GM19240 (cell line): ENCODE measurements at regions not wholly inside any gene's neighbourhood (a gene's known extent, or its start where the extent isn't known, plus 50 kb on each side); places are given as distances from the start of the nearest gene placed in this dataset.

ENCODE experiments used
- DNase-seq: peaks from one replicate; pipeline ENCODE4 v3.0.0; 2011; ENCODE audit warnings: low spot score; ENCODE audit not compliant: insufficient read length

DNA sequence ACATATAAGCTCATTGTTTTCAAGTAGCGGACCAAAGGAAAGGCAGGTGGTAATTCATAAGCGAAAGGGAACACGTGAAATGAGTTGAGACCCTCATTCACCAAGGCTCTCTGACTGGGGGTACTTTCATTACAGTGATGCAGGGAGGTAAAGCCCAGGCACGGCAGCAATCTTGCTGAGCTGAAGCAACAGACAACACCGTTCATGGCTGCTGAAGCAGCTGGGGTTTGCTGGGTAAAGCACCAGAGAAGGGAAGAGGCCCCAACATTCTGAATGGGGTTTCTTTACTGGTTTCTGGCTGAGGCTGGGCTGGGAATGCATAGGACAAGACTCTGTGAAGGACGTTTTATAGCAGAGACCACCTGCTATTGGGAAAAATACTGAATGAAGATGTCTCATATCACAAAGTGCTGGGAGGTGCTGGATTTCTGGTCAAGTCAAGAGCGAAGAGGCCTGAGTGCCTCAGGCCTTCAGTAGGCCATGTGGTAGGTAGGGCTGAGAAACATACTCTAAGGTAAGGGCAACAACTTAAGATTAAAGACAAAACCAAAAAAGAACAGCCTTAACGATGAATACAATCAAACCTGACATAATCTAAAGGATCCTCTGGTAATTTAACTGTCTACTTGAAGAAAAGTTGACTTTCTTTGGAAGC is 324.7 kb upstream of the PIK3C3 start:
- no peak for DNase-seq

DNA sequence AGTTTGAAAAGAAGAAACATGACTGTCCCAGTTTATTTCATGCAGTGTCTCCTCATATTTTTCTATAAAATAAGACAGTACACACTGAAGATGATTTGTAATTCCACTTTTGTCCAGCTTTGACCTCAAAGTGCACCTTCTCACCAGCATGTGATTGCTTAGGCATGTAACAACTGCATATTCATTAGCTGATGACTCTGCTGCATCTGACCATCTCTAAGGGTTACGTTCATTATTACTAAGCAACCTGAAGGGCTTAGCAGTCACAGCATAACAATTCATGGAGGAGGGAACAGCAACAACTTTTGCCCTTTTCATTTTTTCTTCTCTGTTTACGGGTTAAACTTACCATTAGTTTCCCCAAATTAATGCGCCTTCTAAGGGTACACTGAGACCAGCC is 330.6 kb upstream of the PIK3C3 start:
- no peak for DNase-seq

DNA sequence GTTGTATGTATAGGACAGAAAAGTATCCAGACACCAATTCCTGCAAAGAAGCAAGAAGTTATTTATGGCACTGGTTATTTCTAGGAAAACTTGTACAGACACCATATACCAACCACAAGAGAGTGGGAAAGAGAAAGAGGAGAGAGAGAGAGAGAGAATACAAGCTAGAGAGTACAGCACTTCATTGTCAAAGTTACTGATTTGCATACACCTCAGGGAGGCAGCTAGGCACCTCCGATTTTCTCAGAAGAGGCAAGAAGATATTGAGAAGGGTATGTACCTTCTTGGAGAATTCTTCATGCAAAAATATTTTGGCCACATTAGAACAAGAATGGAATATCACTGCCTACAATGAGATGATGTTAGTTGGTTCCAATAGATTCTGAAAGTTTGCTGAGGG is 333.9 kb upstream of the PIK3C3 start:
- no peak for DNase-seq

DNA sequence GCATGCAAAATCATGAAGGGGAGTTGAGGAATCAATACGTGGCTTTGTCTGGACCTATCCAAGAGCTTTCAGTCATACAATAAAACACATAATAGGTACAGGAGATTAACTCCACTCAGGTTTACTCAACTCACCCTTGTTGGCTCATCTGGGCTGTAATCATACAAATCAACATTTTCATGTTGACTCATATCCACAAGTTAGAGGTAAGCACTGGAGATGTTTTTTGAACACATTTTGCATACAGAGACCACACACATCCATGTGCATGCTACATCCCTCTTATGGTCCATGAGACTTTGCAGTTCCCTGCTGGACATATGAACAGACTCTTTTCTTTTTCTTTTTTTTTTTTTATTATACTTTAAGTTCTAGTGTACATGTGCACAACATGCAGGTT is 336.9 kb upstream of the PIK3C3 start:
- DNase-seq = no peak

DNA sequence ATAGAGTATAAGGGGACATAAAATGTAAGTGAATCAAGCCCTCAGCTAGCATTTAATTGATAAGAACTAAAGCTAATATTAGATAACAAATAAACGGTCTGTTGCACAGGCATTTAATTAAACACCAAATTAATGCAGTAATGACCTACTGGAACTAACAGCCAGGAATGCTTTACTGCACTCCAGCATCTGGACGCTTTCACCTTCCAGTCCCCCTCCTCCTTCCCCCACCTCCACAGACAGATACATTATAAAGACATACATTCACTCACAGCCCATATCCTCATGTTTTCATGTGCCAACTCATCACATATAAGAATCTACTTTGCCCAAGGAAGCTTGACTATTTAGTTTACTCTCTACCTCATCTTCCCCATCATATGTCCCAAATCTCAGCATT is 337.4 kb upstream of the PIK3C3 start:
- no peak for DNase-seq

DNA sequence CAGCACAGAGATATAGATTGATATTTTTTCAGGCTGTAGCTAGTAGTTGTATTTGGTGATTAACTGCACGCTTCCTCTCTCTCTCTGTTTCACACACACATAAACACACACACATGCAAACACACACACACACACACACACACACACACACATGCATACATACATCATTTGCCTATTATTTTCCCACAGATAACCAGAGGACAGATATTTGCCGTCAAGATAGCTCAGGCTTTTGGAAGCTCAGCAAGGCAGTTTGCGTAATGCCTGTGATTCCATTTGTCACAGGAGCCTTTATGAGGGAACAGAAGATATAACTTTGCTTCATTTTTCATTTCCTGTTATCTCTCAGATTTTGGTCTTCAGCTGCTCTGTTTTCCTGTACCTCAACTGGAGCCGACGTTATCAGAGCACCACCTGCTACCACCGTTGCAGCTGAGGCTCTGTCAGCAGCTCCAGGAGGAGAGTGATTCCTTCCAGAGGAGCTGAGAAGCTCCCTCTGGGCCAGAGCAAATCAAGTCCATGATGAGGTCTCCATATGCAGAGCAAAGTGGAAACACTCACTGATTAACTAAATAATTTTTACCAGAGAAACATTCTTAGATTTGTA is 341.9 kb upstream of the PIK3C3 start:
- DNase-seq = no peak

- DNase-seq = no peak
Measured at GRCh38 chr18:41604964-41605363, 350.1 kb upstream of the PIK3C3 start.

- DNase-seq = no peak
Measured at GRCh38 chr18:41602034-41602433, 353.0 kb upstream of the PIK3C3 start.

- DNase-seq = no peak
Measured at GRCh38 chr18:41600693-41601391, 354.2 kb upstream of the PIK3C3 start.

GRCh38 chr18:41599466-41599865 is 355.6 kb upstream of the PIK3C3 start:
- no peak for DNase-seq

- DNase-seq = no peak
Measured at GRCh38 chr18:41594582-41594981, 360.5 kb upstream of the PIK3C3 start.

GRCh38 chr18:41593171-41593675 is 361.8 kb upstream of the PIK3C3 start:
- DNase-seq = no peak

GRCh38 chr18:41587976-41588375 is 367.1 kb upstream of the PIK3C3 start:
- DNase-seq = no peak

- DNase-seq = no peak
Measured at GRCh38 chr18:41585512-41585911, 369.5 kb upstream of the PIK3C3 start.

GRCh38 chr18:41579185-41579584 is 375.8 kb upstream of the PIK3C3 start:
- DNase-seq = no peak

GRCh38 chr18:41577529-41577928 is 377.5 kb upstream of the PIK3C3 start:
- no peak for DNase-seq

DNA sequence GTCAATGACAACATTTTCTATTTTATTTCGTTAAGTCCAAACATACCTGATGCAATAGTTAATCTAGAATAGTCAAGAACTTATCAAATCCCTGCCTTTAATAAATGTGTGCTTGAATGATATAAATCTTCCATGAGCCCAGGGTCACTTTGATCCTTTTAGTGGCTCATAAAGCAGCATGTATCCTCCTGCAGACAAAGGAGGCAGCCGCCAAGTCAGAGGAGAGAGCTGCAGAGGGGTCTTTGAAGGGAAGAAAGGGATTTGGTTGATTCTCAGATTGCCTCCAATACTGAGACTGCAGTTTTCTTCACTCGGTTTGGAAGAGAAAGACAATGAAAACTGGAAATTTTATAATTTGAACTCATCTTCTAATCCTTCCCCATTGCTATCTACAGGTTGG is 378.4 kb upstream of the PIK3C3 start:
- no peak for DNase-seq

- no peak for DNase-seq
Measured at GRCh38 chr18:41569867-41570266, 385.2 kb upstream of the PIK3C3 start.

DNA sequence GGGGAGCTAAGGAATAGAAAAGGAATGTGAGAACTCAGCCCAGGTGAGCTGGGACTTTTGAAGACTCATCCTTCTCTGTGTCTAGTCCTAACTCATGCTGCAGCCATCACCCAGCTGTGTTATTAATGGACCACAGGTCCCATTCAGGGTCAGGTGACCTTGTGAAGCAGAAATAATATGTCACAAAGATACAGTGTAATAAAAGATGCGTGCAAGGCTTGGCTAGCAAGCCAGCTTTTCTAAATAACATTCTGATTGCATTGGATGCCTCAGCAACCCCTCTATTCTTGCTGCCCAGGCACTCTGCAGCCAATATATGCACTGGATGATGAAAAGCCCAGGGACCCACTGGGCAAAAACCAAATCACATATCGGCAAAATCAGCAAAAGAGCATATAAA is 393.1 kb upstream of the PIK3C3 start:
- no peak for DNase-seq

- DNase-seq = no peak
Measured at GRCh38 chr18:41558715-41559114, 396.3 kb upstream of the PIK3C3 start.

GRCh38 chr18:41553716-41554115 is 401.3 kb upstream of the PIK3C3 start:
- no peak for DNase-seq

GRCh38 chr18:41548521-41549260 is 406.3 kb upstream of the PIK3C3 start:
- no peak for DNase-seq
